ENCODE measurements at regions not wholly inside any gene's neighbourhood (a gene's known extent, or its start where the extent isn't known, plus 50 kb on each side); places are given as distances from the start of the nearest gene placed in this dataset.

DNA sequence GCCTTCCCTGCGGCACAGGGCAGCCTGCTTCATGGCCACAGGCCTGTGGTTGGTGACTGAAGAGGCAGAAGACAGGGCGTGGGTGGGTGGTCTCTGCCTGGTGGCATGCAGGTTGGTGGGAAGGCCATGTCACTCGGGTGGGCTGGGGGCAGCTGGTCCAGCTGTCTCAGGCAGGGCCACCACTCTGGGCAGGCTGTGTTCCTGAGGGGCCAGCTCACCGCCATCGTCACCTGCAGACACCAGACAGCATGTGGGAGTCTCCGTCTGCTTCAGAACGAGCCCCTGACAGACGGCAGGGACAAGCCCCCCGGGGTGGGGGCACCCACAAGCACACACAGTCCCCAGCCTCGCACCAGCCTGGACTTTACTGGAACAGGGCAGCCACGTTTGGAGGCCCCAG, 750.1 kb downstream of the BRD1 start:
- no peak for DNase-seq

DNA sequence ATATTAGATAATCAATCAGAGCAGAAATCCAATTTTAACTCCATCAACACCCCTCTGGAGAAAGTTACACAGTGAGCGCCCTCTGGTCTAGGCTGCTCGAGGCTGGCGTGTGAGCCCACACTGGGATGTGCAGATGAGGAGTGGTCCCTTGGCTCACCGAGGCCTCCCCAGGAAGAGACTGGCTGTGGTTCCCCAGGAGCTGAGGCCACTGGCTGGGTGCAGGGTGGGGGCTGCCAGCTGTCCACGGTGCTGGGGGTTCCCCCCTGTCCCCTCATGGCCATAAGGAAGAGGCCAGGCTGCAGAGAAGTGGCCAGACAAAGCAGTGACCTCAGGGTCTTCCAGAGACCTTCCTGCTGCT, 750.7 kb downstream of the BRD1 start:
- no peak for DNase-seq

DNA sequence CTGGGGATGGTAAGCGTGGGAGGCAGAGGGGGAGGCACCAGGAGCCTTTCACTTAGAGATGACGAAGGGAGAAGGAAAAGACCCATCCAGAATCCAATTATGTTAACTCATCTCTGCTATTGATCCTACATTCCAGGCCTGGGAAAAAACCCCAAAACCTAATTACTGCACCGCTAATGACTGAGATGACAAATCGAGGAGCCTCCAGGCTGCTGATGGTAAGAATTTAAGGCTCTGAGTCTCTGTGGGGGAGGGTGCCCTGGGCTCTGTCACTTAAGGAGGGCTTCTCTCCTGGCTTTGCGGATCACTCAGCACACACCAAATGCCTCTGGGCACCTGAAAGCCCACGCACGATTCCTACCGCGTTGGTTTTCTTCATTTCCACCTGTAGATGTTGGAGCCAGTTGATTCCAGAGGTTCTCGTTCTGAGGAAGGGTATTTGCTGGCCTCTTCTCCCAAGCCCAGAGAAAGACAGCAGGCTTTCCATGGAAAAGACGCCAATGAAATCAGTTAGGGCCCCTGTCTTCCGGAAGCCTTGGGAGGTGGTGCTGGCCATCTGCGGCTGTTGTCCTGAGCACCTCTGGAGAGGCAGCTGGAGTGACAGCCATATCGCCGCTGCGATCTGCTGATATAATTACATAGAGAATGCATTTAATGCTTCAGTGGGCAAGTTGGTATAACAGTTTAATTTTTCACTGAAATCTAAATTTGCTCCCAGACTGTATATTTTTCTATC, 751.2 kb downstream of the BRD1 start:
- no peak for DNase-seq

DNA sequence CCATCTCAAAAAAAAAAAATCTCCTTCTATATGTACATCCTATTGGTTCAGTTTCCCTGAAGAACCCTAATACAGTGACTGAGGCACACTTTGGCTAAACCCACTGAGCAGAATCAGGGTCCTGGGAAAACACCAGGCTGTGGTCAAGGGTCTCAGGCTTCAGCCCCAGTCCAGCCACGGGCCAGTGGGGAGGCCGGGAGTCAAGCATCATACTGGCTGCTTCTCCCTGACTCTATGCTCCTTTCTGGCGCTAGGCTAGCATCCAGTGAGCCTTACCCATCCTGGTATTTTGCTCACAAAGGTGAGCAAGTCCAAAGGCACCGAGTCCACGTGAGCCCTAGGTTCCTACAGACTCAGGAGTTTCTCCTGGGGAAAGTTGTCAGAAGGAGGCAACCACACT, 752.5 kb downstream of the BRD1 start:
- no peak for DNase-seq

DNA sequence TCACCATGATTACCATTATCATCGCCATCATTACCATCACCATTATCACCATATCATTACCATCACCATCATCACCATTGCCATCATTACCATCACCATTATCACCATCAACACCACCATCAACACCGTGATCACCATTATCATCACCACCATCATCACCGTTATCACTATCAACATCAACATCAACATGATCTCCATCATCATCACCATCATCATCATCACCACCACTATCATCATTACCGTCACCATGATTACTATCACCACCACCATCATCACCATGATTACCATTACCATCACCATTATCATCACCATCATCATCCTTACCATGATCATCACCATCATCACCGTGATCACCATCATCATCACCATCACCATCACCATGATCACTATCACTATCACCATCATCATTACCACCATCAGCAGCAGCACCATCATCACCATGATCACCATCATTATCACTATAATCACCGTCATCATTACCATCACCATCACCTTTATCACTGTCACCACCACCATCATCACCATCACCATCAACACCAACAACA, 753.7 kb downstream of the BRD1 start:
- no peak for DNase-seq

DNA sequence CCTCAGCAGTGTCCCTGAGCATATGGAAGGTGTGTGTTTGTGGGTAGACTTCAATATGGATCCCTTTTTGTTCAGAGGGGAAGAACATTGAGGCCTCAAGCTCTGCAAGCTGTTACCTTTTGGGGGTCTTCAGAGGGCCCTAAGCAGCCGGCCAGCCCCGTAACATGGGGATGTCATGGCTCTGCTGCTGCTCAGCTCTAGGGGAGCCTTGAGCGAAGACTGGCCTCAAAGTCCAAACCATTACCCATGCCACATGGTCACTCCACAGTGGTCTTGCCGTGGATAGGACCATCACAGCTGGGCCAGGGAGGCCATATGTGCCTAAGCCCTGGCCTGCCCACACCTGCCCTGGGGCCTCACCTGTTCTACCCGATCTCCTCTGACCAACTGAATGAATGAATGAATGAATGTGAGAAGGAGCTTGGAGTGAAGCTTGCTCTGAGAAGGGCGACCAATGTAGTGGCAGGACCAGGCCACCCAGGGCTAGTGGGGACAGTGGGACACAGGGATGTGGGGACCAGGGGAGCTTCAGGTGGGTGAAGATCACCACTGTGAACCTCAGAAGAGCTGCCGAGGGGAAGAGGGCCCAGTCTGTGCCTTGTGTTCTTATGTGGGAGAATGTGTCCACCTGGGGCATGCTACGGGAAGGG, 754.6 kb downstream of the BRD1 start:
- no peak for DNase-seq

DNA sequence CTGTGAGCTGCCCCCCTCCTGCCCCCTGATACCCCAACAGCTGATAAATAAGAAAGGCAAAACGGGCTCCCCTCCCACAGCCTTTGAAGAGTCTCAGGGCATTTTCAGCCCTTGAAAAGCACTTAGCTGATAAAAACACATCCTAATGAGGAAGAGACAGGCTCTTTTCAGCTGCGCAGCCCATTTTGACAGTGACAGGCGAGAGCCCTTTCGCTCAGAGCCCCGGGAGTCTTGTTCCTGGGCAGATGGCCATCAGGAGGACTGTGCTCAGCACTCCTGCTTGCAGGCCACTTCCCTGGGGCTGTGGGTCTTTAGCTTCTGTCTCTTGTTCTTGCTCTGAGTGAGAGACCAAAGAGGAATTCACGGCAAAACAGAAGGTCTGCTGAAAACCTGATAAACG, 757.2 kb downstream of the BRD1 start:
- no peak for DNase-seq

DNA sequence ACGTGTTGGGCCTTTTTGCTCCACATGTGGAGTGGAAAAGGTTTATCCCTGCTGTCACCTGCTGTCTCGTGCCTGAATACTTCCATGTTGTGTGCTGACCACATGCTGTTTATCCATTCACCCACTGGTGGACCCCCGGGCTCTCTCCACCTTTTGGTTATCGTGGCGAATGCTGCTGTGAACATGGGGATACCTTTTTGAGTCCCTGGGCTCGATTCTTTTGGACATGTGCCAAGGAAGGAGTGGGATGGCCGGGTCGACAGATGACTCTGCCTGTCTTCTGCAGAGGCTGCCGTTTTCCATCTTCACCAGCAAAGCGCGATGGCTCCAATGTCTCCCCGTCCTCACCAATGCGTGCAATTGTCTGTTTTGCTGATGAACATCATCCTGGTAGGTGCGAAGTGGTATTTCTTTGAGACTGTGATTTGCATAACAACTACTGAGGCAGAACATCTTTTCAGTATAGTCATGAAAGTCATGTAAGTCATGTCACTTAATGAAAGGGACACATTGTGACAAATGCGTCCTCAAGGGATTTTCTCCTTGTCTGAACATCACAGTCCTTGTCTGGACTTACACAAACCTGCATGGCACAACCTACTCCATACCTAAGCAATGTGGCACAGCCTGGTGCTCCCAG, 758.7 kb downstream of the BRD1 start:
- no peak for DNase-seq

DNA sequence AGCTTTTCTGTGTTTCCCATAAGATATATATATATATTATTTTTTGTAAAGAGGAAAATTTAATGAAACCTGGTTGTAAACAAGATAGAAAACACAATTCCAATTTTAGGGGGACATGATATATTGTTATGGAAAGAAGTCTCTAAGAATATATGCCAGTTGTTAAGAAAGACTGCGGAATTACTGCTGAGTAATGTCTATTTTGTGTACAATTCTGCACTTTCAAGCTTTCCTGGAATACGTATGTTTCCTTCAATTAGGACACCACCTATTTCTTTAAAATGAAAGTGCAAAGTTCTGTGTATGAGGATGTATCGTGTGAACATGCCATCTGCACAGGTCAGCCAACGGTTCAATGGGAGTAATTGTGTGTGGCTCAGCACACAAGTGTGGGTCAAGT, 760.2 kb downstream of the BRD1 start:
- no peak for DNase-seq

DNA sequence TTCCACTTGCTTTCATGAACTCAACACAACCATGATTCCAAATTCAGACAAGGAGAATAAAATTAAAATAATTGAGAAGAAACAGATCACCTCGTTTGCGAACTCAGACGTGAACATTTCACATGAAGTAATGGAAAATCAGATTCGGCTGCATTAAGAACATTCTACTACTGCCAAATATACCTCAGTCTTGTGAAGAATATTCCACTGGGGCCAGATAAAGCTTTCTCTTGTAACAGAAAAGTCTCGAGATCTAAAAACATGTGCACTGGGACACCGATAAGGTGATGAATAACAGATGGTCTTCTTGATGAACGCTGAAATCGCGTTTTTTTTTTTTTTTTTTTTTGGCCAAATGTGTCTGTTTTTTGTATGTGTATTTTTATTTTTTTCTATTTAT, 761.1 kb downstream of the BRD1 start:
- DNase-seq, result no peak

DNA sequence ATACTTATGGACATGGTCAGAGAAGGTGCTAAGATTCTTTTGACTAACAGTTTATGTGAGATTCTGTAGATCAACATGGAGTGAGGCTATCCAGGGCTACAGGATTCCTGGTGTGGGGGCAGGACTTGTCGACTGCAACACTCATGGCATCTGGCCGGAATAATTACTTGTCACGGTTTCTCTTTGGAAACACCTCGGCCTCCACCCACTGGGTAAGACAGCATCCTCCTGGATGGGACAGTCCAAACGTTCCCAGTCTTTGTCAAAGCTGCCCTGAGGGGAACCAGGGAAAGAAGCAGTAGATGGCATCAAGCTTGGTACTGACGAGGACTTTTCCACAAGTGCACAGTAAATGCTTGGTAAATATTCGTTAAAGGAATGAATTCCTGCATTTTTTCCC, 762.8 kb downstream of the BRD1 start:
- no peak for DNase-seq

DNA sequence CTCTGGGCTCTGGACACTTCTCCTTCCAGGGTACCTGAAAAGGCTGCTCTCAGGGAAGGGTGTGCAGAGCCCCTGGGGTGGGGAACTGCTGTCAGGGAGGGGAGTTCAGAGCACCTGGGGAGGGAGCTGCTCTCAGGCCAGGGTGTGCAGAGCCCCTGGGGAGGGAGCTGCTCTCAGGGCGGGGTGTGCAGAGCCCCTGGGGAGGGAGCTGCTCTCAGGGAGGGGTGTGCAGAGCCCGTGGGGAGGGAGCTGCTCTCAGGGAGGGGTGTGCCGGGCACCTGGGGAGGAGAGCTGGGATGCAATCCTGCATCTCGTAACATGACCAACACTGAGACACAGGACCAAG, 764.2 kb downstream of the BRD1 start:
- DNase-seq, result no peak

DNA sequence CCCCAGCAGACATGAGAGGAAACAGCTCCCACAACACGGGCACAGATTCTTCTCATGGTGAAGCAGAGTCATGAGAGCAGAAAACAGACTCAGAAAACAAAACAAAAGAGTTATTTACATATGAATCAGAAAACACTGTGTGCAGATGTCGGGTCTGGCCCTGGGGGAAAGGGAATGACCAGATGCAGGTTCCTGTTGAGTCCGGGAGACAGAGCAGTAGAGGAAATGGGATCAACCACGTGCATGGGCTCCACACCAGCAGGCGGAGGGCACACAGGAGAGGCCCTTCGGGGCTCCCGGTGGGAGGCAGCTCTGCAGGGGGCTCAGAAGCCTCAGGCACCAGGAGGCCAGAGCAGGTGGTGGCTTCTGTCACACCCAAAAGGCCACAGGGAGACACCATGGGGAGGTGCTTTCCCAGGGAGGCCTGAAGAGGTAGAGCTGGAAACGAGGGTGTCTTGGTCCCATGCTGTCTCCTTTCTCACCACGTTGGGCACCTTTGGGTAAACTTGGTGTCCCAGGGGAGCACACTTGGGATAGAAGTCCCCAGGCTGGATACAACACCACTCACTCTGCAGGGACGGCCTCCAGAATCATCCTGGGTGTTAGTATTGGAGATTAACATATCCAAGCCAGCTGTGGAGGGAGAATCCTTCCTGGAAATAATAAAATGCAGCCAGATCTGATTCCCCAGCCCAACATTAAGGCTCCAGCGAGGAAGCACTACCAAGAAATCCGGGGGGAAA, 764.7 kb downstream of the BRD1 start:
- no peak for DNase-seq

DNA sequence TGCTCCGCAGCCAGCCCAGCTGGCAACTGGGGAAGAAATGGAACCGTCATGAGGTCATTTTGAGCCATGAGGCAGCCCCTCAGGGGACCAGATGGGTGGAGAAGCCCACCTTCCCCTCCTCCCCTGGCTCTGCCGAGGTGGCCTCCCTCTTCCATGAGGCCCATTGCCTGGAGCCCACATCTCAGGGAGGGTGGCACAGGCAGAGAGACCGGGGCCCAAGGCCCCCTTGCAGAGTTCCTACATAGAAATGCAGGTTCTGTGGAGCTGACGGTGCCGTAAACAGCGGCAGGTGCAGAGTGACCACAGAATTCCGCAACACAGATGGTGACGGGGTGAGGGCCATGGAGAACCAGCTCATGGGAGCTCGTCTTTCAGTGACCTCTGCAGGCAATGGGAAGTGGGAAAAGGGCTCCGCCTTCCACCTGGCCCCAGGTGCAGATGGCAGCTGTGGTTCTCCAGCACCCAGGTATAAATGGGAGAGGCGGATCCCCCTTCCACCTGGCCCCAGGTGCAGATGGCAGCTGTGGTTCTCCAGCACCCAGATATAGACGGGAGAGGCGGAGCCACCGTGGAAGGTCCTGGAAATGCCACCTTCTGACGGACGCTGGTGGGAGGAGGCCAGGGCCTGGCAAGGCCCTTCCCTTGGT, 765.4 kb downstream of the BRD1 start:
- no peak for DNase-seq

DNA sequence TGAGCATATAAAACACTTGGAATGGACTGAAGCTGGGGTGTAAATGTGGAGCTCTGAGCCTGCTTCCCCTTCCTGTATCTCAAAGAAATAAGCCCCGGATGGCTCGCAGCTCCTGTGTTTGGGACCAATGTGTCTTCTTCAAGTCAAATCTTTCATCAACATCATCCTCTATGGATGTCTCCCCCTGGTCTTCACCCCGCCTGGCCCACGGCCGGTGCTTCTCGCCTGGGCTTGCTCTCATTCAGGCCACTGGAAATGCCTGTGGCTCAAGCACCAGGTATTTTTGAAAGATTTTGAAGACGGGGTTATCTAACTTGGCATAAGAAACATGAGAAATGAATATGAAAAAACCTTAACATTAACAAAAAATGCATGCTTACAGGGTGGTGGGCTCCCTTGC, 769.8 kb downstream of the BRD1 start:
- DNase-seq, result no peak

DNA sequence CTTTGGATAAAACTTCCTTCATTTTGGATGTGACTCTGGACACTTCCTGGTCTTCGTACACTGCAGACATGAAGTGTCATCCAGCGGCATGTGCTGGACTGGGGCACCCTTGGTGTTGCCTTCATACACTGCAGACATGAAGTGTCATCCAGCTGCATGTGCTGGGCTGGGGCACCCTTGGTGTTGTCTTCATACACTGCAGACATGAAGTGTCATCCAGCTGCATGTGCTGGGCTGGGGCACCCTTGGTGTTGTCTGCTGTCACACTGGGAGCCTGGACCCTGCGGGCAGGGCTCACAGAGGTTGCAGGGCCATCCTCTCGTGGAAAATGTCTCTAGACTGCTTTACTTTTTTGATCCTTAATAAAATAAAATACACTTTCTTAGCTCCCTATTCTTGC, 771.4 kb downstream of the BRD1 start:
- DNase-seq, result no peak

DNA sequence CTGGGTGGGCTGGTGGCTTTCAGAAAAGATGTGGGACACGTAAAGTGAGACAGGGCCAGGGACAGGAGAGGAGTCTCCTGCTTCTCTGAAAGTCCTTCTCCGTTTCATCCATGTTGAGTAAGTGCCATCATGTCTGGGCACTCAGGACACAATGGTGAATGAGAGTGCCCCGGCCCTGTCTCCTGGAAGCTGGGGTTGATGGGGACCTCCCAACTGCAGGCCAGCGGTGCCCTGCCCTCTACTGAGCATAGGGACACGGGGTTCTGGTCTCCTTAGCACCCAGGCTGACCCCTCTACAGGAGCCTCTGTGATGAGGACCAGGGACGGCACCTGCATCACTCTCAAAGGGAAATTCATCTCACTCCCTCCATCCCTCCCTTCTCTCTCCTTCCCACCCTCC, 772.3 kb downstream of the BRD1 start:
- DNase-seq, result no peak

DNA sequence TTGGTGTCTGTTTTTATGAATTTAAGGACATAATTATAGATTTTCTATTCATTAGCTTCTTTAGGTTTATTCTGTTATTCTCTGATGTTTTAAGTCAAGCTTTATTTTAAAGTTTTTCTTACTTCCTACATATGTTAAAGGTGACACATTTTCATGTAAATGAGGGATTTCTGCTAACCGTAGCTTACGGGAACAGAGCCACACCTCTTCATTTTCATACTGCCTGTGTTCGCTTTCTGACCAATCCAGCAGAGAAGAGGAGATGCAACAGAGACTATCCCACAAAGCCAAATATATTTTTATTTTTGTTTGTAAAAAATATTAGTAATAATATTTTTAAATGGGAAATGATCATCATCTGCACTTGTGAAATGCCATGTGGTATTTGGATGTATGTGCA, 774.1 kb downstream of the BRD1 start:
- DNase-seq, result no peak

DNA sequence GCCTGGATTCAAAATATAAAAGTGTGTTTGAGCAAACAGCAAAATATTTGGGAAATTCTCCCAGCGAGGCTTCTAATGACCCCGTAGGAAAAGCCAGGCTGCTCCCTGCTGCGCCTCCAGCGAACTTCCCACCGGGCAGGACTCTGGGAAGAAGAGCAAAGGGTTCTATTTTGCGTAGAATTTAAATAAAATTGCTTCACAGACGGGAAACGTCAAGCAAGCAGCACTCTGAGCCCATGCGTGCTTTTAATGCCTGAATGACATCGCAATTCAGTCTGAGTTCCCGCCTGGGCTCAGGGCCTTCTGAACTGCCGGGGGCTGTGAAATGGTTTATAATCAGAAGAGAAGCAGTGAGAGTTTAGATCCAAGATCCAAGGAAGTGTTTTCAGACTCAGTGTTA, 775.1 kb downstream of the BRD1 start:
- DNase-seq, result no peak

DNA sequence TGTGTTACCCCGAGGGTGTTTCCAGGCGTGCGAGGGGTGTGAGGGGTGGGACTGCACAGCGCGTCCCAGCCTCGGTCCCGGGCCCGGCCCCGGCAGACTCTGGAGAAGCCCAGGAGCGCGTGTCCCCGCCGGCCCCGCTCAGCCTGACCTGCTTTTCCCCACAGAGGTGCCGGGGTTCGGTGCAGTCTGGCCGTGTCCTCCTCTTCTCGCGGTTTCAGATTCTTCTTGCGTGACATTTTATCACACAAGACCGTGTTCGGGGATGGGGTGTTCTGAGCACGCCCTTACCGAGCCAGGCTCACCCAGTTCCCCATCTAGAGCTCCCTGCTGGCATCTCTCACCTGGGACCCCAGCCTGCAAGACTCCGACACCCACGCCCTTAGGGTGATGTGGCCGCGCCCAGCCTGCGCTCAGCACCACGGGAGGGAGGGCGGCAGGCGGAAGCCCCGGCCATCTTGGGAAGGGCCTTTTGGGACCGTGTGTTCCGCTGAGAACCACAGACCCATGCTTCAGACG, 775.6 kb downstream of the BRD1 start:
- DNase-seq, result no peak

DNA sequence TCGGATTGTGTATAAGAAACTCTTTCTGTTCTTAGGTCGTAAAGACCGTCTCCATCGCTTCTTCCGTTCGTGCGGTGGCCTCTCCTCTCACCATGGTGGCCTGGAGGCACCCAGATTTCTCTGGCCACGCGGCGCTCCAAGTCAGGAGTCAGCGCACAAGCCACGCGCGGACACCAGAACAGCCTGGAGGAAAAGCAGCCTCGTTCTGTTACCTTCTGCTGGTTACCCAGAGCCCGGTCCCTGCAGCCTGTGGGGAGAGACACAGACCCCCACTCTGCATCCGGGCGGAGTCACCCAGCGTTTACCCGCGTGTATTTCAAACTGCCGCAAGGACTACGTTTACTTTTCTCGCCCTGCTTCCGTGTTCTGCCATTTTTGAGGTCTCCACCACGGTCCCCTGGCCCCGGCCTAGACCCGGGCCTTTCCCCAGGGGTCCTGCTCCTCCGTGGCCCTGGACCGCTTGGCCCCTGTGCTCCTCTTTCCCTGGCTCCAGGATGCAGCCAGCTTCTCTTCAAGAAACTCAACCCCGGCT, 776.1 kb downstream of the BRD1 start:
- no peak for DNase-seq

DNA sequence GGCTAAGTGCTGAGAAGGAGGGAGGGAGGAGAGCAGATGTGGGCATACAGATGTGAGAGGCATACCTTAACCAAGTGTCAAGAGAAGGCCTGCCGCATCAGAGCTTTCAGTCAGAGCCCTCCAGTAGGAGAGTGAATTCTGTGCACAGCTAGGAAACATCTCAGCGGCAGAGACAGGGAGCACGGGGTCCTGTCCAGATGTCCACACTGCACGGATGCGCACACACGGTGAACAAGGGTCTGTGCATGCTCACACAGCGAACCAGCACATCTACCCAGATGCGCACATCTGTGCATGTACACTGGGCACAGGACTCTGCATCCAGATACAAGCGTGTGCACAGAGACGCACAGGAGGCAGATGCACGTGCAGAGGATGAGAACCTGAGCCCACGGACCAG, 778.0 kb downstream of the BRD1 start:
- DNase-seq, result no peak

DNA sequence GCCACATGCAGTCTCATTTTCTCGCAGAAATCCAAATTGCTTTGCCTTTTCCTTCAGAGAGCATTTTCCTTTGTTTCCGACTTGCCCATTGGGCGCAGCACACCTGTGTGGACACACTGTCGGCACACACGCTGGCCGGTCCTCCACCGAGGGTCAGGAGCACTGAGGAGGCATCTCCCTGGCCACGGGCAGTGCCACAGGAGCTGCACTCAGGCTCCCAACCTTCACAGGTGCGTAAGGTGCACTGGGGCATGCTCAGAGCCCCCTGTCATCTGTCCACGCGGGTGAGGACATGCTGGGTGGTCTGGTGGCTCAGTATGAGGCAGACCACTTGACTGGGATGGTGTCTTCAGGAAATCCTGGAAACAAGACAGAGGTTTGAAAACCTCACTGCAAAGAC, 779.1 kb downstream of the BRD1 start:
- DNase-seq, result no peak
